ENCODE measurements at regions not wholly inside any gene's neighbourhood (a gene's known extent, or its start where the extent isn't known, plus 50 kb on each side); places are given as distances from the start of the nearest gene placed in this dataset.

GRCh38 chr3:163056874-163057497 lies 1560.4 kb downstream of the OTOL1 start:
- DNase-seq = peak; percentile 62 to 66 (median 63)

DNA sequence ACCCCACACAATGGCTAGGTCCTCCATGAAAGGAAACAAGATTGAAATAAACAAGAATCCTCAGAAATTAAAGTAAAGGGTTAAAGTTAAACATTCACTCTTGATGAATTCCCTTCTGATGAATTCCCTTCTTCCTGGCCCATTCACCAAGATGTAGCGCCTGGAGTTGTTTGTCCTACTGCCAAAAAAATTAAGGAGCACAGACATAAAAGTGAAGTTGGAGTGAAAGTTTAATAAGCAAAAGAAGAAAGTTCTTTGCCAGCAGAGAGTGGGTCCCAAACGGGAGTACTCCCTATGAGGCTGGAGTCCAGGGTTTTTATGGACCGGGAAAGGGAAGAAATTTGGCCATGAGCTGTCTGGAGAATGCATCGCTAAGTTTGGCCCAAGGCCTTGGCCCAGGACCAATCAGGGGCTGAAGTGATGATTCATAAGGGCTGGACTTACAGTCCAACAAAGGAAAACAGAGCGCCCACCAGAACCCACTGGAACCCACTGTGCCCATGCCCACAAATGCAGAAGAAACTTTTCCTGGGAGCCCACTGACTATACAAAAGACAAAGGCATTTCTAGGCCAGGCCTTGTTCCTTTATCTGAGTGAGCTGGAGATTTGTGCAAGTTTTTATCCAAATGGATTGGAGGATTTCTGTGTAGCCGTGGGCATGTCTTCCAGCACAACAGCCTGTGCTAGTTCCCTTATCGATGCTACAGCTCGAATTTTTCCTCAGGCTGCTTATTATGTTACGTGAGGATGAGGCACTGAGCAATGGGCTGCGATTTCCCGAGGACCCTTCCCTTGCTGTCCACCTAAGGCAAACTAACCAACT lies 1561.6 kb downstream of the OTOL1 start:
- DNase-seq = no peak

- no peak for DNase-seq
Observed at GRCh38 chr3:163071713-163072112, 1575.1 kb downstream of the OTOL1 start.

Measured in suppressor macrophage treated with lipopolysaccharide for 1 hour (primary cell).